Neural crest cell (in vitro differentiated cells): ENCODE measurements at regions not wholly inside any gene's neighbourhood (a gene's known extent, or its start where the extent isn't known, plus 50 kb on each side); places are given as distances from the start of the nearest gene placed in this dataset.

ENCODE experiments used
- DNase-seq: peaks from one replicate; pipeline ENCODE4 v3.0.0; 2021; ENCODE audit warnings: low read depth, mixed read lengths, low spot score
- H3K27ac Mint-ChIP-seq: one replicate; pipeline ENCODE4 v1.8.0; 2021; ENCODE audit warnings: mild to moderate bottlenecking, mixed read lengths; ENCODE audit not compliant: unreplicated experiment
- H3K27me3 Mint-ChIP-seq: 2 replicates; pipeline ENCODE4 v1.8.0; 2021; ENCODE audit warnings: low read depth, mild to moderate bottlenecking, mixed read lengths
- H3K36me3 Mint-ChIP-seq: 2 replicates; pipeline ENCODE4 v1.8.0; 2021; ENCODE audit warnings: low read depth, mild to moderate bottlenecking, mixed read lengths
- H3K4me1 Mint-ChIP-seq: 2 replicates; pipeline ENCODE4 v1.8.0; 2021; ENCODE audit warnings: mixed read lengths
- H3K4me3 Mint-ChIP-seq: one replicate; pipeline ENCODE4 v1.8.0; 2021; ENCODE audit warnings: mild to moderate bottlenecking, mixed read lengths
- H3K9me3 Mint-ChIP-seq: 2 replicates; pipeline ENCODE4 v1.8.0; 2021; ENCODE audit warnings: mixed read lengths
- TF ChIP-seq, protein P1 (sequence below): fragments of 200-600 bp; sonication (generic); conservative IDR thresholded peaks from 2 replicates; pipeline ENCODE4 v1.5.0; 2021; ENCODE audit warnings: antibody characterized with exemption, mild to moderate bottlenecking

DNA sequence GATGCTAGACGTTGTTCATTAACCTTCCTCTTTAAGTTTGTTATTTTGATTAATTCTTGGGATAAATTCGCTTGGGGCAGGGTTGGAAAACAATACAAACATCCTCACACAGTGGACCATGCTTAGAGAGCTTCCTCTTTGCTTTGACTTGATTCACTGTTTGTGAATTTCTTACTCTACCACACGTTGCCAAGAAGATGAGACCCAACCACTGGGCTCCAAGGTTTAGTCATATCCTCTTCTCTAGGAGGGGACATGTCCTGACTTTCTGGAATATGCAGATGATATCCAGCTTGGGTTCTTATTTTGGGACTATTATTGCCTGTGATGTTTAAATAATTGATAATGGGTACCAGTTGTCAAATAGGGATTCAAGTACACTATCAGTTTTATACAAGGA is 428.2 kb downstream of the ATP23 start:
- TF ChIP-seq, protein P1, sequence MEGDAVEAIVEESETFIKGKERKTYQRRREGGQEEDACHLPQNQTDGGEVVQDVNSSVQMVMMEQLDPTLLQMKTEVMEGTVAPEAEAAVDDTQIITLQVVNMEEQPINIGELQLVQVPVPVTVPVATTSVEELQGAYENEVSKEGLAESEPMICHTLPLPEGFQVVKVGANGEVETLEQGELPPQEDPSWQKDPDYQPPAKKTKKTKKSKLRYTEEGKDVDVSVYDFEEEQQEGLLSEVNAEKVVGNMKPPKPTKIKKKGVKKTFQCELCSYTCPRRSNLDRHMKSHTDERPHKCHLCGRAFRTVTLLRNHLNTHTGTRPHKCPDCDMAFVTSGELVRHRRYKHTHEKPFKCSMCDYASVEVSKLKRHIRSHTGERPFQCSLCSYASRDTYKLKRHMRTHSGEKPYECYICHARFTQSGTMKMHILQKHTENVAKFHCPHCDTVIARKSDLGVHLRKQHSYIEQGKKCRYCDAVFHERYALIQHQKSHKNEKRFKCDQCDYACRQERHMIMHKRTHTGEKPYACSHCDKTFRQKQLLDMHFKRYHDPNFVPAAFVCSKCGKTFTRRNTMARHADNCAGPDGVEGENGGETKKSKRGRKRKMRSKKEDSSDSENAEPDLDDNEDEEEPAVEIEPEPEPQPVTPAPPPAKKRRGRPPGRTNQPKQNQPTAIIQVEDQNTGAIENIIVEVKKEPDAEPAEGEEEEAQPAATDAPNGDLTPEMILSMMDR = no peak
- Mint-ChIP-seq H3K27ac (no peak overlapping the region), H3K4me3 (no peak overlapping the region), H3K9me3 (no peaks in the 10 kb centered on the region), H3K36me3 (no peaks in the 10 kb centered on the region), H3K4me1 (no peaks in the 10 kb centered on the region), H3K27me3 (no peaks in the 10 kb centered on the region)
- DNase-seq = no peak

- no peak overlapping the region for H3K4me3 Mint-ChIP-seq
- TF ChIP-seq, protein P1 = no peak
- H3K36me3 Mint-ChIP-seq = no peaks in the 10 kb centered on the region
- DNase-seq = no peak
- H3K27me3 Mint-ChIP-seq = no peaks in the 10 kb centered on the region
- H3K27ac Mint-ChIP-seq = no peak overlapping the region
- H3K9me3 Mint-ChIP-seq = no peaks in the 10 kb centered on the region
- no peaks in the 10 kb centered on the region for H3K4me1 Mint-ChIP-seq
Observed at GRCh38 chr12:58372298-58372697, 430.9 kb downstream of the ATP23 start.

DNA sequence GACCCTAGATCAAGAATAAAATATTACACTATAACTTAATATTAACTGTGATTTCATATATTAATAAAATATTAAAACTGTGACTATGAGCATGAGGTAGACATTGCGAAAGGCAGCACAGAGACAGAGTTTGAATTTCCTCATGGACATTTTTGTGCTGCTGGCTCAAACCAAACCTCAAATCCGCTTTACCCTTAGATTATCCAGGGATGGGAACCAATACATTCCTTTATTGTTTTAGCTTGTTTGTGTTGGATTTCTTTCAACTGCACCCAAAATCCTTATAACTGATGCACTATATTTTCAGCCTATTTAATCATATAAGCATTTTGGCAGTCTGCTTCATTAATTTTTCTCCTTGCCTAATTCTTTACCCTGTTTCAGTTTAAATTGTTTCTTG is 436.7 kb downstream of the ATP23 start:
- no peaks in the 10 kb centered on the region for H3K4me1 Mint-ChIP-seq
- H3K27me3 Mint-ChIP-seq = no peaks in the 10 kb centered on the region
- DNase-seq = no peak
- no peaks in the 10 kb centered on the region for H3K36me3 Mint-ChIP-seq
- TF ChIP-seq, protein P1 = no peak
- H3K27ac Mint-ChIP-seq = no peak overlapping the region
- no peak overlapping the region for H3K4me3 Mint-ChIP-seq
- no peaks in the 10 kb centered on the region for H3K9me3 Mint-ChIP-seq

DNA sequence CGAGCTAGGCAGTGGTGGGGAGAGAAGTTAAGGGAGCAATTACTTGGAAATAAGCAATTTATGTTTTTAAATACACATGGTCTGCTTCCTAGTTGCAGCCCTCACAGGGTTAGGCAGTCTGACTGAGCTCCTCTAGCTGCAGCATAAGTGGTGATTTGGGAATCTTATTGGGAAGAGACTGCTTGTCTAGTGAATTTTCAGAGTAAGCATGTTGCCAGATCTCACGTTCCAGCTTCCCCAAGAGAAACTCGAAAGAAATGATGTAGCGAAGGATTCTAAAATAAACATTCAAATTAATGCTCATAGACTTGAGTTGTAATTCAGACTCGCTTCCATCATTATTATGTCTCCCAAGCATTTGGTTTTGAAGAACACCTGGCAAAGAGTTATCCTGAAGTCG is 440.2 kb downstream of the ATP23 start:
- Mint-ChIP-seq H3K36me3 (no peaks in the 10 kb centered on the region), H3K27ac (no peak overlapping the region), H3K4me3 (no peak overlapping the region), H3K9me3 (no peaks in the 10 kb centered on the region), H3K4me1 (no peaks in the 10 kb centered on the region), H3K27me3 (no peaks in the 10 kb centered on the region)
- DNase-seq = no peak
- TF ChIP-seq, protein P1 = no peak

GRCh38 chr12:58384196-58384595 is 442.8 kb downstream of the ATP23 start:
- no peaks in the 10 kb centered on the region for H3K27me3 Mint-ChIP-seq
- TF ChIP-seq, protein P1 = no peak
- H3K4me1 Mint-ChIP-seq = no peaks in the 10 kb centered on the region
- no peaks in the 10 kb centered on the region for H3K36me3 Mint-ChIP-seq
- DNase-seq = no peak
- no peak overlapping the region for H3K27ac Mint-ChIP-seq
- no peak overlapping the region for H3K4me3 Mint-ChIP-seq
- H3K9me3 Mint-ChIP-seq = no peaks in the 10 kb centered on the region

- no peak overlapping the region for H3K27ac Mint-ChIP-seq
- H3K27me3 Mint-ChIP-seq = no peaks in the 10 kb centered on the region
- no peak for DNase-seq
- no peaks in the 10 kb centered on the region for H3K36me3 Mint-ChIP-seq
- TF ChIP-seq, protein P1 = no peak
- no peaks in the 10 kb centered on the region for H3K9me3 Mint-ChIP-seq
- no peak overlapping the region for H3K4me3 Mint-ChIP-seq
- no peaks in the 10 kb centered on the region for H3K4me1 Mint-ChIP-seq
Observed at GRCh38 chr12:58386136-58386535, 444.8 kb downstream of the ATP23 start.
